ENCODE measurements at regions not wholly inside any gene's neighbourhood (a gene's known extent, or its start where the extent isn't known, plus 50 kb on each side); places are given as distances from the start of the nearest gene placed in this dataset.
"Not testable (repeated sequence)": the region's sequence is repeated elsewhere in the genome, so short reads cannot be mapped to it uniquely, and the experiment has no call there.

GRCh38 chr1:235052067-235053008 lies 76.3 kb downstream of the TOMM20 start:
- Histone ChIP-seq H3K9me3 (ENCODE audit: low read length) (no peaks in the 10 kb centered on the region), H4K20me1 (ENCODE audit: insufficient read depth, low read length) (no peaks in the 10 kb centered on the region), H3F3A (ENCODE audit: insufficient read depth, low read length) (peaks cover 2% of the 10 kb centered on the region; the same call in 1 of the 2 replicates), H3K4me2 (ENCODE audit: low read length) (no peak overlapping the region), H3K27ac (ENCODE audit: low read depth, low read length, poor library complexity, severe bottlenecking) (no peak overlapping the region), H2AFZ (ENCODE audit: low read length) (peak overlapping the region; percentile 74; the same call in 1 of the 2 replicates), H3K9ac (ENCODE audit: low read length) (no peak overlapping the region), H3K4me3 (ENCODE audit: low read depth, low read length, poor library complexity, severe bottlenecking) (no peak overlapping the region), H3K27me3 (ENCODE audit: insufficient read depth, low read length) (no peaks in the 10 kb centered on the region), H3K4me1 (ENCODE audit: insufficient read depth, low read length, severe bottlenecking) (peaks cover 35% of the 10 kb centered on the region), H3K36me3 (ENCODE audit: insufficient read depth, low read length) (no peaks in the 10 kb centered on the region), H3K79me2 (ENCODE audit: insufficient read depth, low read length) (no peaks in the 10 kb centered on the region), H3K9me2 (ENCODE audit: low read depth, low read length) (no peaks in the 10 kb centered on the region)
- TF ChIP-seq, protein P1, sequence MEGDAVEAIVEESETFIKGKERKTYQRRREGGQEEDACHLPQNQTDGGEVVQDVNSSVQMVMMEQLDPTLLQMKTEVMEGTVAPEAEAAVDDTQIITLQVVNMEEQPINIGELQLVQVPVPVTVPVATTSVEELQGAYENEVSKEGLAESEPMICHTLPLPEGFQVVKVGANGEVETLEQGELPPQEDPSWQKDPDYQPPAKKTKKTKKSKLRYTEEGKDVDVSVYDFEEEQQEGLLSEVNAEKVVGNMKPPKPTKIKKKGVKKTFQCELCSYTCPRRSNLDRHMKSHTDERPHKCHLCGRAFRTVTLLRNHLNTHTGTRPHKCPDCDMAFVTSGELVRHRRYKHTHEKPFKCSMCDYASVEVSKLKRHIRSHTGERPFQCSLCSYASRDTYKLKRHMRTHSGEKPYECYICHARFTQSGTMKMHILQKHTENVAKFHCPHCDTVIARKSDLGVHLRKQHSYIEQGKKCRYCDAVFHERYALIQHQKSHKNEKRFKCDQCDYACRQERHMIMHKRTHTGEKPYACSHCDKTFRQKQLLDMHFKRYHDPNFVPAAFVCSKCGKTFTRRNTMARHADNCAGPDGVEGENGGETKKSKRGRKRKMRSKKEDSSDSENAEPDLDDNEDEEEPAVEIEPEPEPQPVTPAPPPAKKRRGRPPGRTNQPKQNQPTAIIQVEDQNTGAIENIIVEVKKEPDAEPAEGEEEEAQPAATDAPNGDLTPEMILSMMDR (IDR thresholded peaks at IDR 0.05; ENCODE audit: low read length): no peak
- no peak for TF ChIP-seq EZH2 (IDR thresholded peaks at IDR 0.05; ENCODE audit: borderline replicate concordance, low read length)

DNA sequence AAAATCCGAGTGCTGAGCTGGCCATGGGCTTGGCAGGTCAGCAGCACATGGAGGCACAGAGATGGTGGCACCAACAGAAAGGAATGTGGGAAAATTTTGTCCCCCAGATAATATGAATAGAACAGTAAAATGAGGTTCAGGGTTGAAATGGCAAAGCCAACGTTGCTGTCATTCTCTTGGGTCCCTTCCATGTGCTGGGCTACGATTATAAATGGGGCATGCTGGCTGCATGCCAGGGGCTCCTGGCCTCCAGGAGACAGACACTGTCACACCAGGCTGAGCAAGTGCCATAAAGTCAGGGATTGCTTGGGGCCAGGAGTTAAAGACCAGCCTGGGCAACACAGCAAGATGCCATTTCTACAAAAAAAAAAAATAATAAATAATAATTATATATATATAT lies 77.1 kb downstream of the TOMM20 start:
- Histone ChIP-seq H3K27ac (ENCODE audit: low read depth, low read length, poor library complexity, severe bottlenecking) (no peak overlapping the region), H4K20me1 (ENCODE audit: insufficient read depth, low read length) (no peaks in the 10 kb centered on the region), H2AFZ (ENCODE audit: low read length) (no peak overlapping the region), H3K4me1 (ENCODE audit: insufficient read depth, low read length, severe bottlenecking) (peaks cover 37% of the 10 kb centered on the region), H3K9me2 (ENCODE audit: low read depth, low read length) (no peaks in the 10 kb centered on the region), H3K9me3 (ENCODE audit: low read length) (no peaks in the 10 kb centered on the region), H3K79me2 (ENCODE audit: insufficient read depth, low read length) (no peaks in the 10 kb centered on the region), H3K4me3 (ENCODE audit: low read depth, low read length, poor library complexity, severe bottlenecking) (no peak overlapping the region), H3F3A (ENCODE audit: insufficient read depth, low read length) (peaks cover 2% of the 10 kb centered on the region; the same call in 1 of the 2 replicates), H3K4me2 (ENCODE audit: low read length) (no peak overlapping the region), H3K9ac (ENCODE audit: low read length) (no peak overlapping the region), H3K36me3 (ENCODE audit: insufficient read depth, low read length) (no peaks in the 10 kb centered on the region), H3K27me3 (ENCODE audit: insufficient read depth, low read length) (no peaks in the 10 kb centered on the region)
- TF ChIP-seq, protein P1 (IDR thresholded peaks at IDR 0.05; ENCODE audit: low read length): no peak
- no peak for TF ChIP-seq EZH2 (IDR thresholded peaks at IDR 0.05; ENCODE audit: borderline replicate concordance, low read length)

DNA sequence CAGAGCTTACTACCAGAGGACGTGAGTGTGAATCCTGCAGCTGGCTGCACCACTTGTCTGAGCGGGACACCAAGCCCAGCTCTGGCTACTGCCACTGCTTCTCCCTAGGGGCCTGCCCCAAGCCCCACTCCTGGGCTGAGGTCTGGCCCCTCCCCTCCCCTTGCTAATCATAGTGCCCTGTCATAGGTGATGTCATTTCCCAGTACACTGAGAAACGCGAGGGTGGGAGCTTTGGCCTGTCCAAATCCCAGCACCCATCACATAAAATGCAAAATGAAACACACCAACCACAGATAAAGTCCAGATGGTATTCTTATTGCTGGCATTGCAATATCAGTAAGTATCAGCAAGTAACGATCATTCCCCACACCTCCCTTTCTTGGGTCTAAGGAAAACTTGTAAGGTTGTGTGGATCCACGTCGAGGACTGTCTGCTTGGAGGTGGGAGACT lies 77.7 kb downstream of the TOMM20 start:
- no peaks in the 10 kb centered on the region for H3K9me3 ChIP-seq (ENCODE audit: low read length)
- no peaks in the 10 kb centered on the region for H3K79me2 ChIP-seq (ENCODE audit: insufficient read depth, low read length)
- TF ChIP-seq, protein P1 (IDR thresholded peaks at IDR 0.05; ENCODE audit: low read length): no peak
- no peak for TF ChIP-seq EZH2 (IDR thresholded peaks at IDR 0.05; ENCODE audit: borderline replicate concordance, low read length)
- no peaks in the 10 kb centered on the region for H3K9me2 ChIP-seq (ENCODE audit: low read depth, low read length)
- H4K20me1 ChIP-seq (ENCODE audit: insufficient read depth, low read length): no peaks in the 10 kb centered on the region
- H3K36me3 ChIP-seq (ENCODE audit: insufficient read depth, low read length): no peaks in the 10 kb centered on the region
- no peak overlapping the region for H2AFZ ChIP-seq (ENCODE audit: low read length)
- no peak overlapping the region for H3K4me3 ChIP-seq (ENCODE audit: low read depth, low read length, poor library complexity, severe bottlenecking)
- H3K27ac ChIP-seq (ENCODE audit: low read depth, low read length, poor library complexity, severe bottlenecking): peak overlapping the region; percentile 14
- no peak overlapping the region for H3K9ac ChIP-seq (ENCODE audit: low read length)
- no peaks in the 10 kb centered on the region for H3K27me3 ChIP-seq (ENCODE audit: insufficient read depth, low read length)
- peaks cover 2% of the 10 kb centered on the region; the same call in 1 of the 2 replicates for H3F3A ChIP-seq (ENCODE audit: insufficient read depth, low read length)
- no peak overlapping the region for H3K4me2 ChIP-seq (ENCODE audit: low read length)
- H3K4me1 ChIP-seq (ENCODE audit: insufficient read depth, low read length, severe bottlenecking): peaks cover 37% of the 10 kb centered on the region

DNA sequence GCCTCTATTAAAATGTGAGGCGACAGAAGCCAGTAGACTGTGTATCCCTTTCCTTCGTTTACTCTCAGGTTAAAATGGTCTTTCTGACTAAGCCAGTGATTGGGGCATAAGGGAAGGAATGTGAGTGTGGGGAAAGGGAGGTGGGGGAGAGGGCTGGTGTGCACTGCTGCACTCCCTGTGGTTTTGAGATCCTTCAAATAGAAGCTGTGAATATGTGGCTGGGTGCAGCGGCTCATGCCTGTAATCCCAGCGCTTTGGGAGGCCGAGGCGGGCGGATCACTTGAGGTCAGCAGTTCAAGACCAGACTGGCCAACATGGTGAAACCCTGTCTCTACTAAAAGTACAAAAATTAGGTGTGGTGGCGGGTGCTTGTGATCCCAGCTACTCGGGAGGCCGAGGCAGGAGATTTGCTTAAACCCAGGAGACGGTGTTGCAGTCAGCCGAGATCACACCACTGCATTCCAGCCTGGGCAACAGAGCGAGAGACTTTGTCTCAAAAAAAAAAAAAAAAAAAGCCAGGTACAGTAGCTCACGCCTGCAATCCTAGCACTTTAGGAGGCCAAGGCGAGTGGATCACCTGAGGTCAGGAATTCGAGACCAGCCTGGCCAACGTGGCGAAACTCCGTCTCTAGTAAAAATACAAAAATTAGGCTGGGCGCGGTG lies 78.8 kb downstream of the TOMM20 start:
- not testable (repeated sequence) for H3K9ac ChIP-seq (ENCODE audit: low read length); H3K36me3 ChIP-seq (ENCODE audit: insufficient read depth, low read length); H3K9me2 ChIP-seq (ENCODE audit: low read depth, low read length); H3K27me3 ChIP-seq (ENCODE audit: insufficient read depth, low read length); H4K20me1 ChIP-seq (ENCODE audit: insufficient read depth, low read length); H2AFZ ChIP-seq (ENCODE audit: low read length); H3K4me3 ChIP-seq (ENCODE audit: low read depth, low read length, poor library complexity, severe bottlenecking); H3K79me2 ChIP-seq (ENCODE audit: insufficient read depth, low read length); H3K4me2 ChIP-seq (ENCODE audit: low read length); H3F3A ChIP-seq (ENCODE audit: insufficient read depth, low read length); H3K9me3 ChIP-seq (ENCODE audit: low read length)
- Histone ChIP-seq H3K4me1 (ENCODE audit: insufficient read depth, low read length, severe bottlenecking) (peaks cover 37% of the 10 kb centered on the region), H3K27ac (ENCODE audit: low read depth, low read length, poor library complexity, severe bottlenecking) (peak overlapping the region; percentile 21)
